T follicular helper cell (primary cell): ENCODE measurements at regions not wholly inside any gene's neighbourhood (a gene's known extent, or its start where the extent isn't known, plus 50 kb on each side); places are given as distances from the start of the nearest gene placed in this dataset.

Experiments used
- DNase-seq: peaks from one replicate; pipeline ENCODE4 v3.0.0-alpha.2; 2020; ENCODE audit warnings: low read depth

DNA sequence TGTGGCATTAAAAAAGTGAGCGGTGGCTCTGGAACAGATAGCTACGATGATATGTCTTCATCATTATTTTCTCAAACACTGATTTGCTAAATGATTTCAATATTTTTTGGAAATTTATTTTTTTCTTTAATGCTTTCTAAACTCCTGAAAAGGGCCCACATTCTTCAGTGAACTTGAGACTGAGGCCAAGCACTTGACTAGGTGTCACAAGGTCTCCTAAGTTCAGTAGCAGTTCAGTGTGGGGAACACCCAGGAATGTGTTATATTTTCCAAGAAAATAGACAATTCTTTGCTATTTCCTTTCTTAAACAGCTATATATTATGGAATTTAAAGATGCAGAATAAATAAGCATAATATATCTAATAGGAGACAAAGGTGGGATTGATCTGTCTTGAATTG is 850.9 kb downstream of the USP25 start:
- DNase-seq: no peak

DNA sequence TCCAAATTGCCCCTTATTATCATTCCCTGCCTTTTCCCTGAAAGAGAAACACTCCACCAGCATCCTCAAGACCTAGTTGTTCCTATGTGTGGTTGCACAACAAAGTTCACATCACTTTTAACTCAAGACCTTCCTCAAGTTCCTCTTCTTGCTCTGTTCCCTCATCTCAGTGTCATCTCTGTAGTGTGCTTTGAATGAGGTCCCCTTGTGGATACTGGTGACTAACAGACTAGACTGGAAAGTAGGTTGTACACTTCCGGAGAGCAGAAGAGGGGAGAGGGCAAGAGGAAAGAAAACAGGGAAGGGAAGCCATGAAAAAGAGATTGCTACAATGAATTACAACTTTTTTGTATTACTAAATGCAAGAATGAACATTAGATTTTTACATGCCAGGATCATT is 853.8 kb downstream of the USP25 start:
- DNase-seq: no peak

DNA sequence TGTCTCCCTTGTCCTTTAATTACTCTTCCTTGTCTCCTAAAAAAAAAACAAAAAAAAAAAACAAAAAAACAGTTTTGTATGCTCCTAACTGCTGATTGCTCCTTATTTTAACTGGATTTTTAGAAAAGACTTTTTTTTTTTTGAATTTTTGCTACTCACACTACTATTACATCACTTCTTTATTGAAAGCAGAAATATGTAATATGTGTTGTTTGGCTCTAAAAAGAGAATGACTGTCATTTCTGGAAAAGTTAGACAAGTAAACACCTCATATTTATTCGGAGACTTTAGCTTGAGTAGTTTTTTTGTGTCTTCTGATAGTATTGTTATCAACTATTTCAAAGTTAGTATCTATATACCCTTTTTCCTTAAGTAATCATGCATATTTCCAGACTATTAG is 855.0 kb downstream of the USP25 start:
- no peak for DNase-seq

DNA sequence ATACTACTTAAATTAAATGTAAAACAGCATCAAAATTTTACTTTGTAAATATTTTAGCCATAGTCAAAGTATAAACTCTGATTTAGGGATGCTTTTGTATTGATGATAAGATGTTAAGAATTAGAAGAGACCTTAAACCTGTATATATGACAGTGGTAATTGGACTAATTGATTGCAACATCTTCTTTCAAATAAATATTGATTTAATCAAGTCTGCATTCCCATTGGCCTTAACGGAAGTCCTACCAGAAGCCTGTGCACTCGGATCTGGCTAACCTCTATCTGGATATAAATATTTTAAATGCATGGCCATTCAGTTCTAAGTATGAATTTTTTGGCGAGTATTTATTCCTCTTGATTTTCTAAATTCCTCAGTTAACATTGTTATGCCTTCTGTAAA is 856.1 kb downstream of the USP25 start:
- no peak for DNase-seq

DNA sequence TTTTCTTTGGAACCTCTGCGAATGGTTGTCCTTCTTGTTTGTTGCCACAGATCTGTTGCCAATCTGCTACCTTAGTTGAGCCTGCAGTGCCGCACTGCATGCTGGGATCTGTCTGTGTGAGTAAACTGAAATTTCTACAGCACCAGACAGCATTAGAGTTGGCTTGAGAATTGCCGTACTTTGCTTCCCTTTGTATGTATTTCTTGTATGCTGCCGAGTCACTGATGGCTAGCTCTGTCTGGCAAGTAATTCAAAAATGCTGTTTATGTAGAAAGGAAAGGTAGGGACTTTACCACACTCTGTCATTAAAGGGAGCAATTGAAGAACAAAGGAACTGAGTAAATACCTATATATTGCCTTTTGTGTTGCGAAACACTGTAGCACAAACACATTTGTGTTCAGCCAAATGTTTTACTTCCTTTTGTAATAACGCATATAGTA is 857.4 kb downstream of the USP25 start:
- DNase-seq: no peak

DNA sequence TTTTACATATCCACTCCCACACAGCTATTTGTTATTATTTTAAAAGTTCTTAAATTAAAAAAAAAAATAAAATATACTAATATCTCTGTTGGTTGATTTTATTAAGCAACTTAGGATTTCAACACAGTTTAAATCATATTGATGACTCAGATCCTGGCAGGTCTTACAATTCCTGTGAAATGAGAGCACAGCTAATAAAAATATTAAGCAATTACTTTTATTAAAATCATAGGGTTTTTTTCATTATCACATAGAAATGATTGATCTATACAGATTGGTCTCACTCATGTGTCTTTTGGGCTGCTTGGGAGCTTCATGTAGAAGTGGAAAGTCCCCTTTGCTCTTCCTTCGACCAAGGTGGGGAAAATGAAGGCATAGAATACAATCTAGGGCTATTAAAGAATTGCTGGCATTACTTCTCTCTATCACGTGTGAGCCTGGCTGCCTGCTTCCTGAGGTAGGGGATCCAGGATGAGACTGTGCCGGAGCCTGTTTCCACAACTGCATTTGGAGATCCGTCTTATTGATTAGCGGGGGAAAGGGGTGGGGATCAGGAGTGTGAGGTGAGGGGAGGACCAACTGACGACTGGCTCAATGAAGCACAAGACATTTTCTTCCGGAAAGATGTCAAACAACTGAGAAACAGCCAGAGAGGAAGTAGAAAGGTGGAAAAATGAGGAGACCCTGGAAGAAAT is 858.0 kb downstream of the USP25 start:
- DNase-seq: no peak

DNA sequence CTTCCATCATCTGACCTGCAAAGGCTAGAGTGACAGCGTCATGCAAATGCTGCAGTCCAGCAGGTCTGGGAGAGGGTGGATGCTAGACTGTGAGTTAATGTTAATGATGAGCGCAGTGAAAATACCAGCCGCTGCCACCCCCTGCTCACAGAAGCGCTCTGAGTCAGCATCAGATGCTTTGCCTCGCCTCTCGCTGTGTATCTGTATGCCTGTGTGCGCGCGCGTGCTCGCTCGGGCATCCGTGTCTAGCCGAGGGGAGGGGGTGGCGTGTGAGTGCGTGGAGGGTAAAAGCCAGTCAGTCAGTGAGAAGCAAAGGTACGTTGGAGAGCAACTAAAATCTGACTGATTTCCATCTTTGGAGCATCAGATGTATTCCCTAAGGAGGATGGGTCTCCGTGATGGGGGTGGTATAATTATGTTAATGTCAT is 858.7 kb downstream of the USP25 start:
- DNase-seq: no peak

DNA sequence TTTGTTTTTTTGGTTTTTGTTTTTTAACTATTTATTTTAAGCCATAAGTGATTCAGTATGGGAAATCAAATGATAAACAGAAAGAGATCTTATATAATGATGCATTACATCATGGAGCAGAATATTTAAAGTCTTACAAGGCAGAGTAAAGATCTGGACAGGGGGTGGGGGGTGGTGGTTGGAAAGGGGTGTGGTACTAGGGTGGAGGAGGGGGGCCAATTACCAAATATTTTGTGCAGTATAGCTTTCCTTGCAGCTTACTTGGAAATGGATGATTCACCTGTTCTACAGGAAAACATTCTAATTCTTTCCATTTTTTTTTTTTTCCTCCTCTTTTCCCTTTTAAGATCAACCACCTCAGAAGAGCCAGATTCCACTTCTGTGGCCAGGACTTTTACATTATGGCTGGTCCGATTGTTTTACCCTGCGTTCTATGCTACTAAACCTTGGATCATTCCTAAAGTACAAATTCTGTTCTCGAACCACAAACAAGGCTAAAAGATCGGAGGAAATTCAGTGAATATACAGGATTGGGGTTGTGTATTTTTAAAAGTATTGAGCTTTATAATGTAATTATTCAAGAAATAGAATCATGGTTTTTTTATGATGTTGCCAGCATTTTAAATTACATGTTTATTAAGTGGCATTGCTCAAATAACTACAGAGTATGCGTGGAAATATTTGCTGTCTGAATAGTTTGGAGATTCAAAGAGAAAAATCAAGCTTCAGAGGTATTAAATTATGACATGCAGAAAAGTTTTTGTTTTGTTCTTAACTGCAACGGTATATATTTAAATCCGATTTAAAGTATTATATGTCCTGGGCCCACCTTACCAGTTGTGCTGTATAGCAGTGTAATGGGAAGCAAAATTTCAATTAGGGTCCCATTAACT is 859.5 kb downstream of the USP25 start:
- no peak for DNase-seq

DNA sequence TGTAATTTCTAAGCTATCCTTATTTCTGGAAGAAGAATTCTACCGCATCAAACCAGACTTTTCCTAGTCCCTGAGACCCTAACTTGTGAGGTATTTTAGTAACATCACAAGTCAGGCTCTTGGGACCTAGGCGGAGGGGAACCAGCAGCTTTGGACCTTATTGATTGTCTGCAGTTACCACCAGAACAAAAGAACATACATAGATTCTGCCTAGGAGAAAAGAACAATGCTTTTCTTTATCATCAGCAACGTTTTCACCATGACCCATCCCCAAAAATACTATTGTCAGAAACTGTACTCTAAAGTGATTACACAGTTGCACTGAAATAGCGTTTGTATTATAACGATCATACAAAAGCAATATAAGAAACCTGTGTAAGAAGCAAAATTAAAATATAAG is 860.4 kb downstream of the USP25 start:
- no peak for DNase-seq

DNA sequence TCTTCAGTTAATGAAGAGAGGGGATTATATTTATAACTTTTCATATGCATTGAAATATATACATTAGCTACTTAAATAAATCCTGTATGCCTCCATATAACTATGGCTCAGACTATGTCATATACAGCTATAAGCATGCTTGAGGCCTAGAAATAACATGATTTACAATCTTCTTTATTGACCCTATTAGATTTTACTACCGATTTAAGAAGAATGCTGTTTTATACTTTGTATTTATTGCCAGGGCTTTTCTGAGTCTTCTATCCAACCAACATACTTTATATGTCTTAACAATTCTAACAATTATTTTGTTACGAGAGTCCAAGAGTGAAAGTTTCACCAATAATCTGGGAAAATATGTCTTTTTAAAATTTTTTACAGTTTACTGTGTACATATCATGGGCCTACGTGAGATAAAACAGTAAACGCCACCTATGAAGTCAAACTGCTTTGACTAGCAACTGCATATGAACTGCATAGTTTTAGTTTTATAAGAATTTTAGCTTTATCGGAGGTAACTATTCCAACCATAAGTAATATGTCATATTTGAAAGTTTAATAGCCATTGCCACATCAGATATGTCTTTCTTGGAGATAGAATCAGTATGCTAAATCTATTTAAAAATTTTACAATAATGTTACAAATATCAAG is 861.0 kb downstream of the USP25 start:
- no peak for DNase-seq

DNA sequence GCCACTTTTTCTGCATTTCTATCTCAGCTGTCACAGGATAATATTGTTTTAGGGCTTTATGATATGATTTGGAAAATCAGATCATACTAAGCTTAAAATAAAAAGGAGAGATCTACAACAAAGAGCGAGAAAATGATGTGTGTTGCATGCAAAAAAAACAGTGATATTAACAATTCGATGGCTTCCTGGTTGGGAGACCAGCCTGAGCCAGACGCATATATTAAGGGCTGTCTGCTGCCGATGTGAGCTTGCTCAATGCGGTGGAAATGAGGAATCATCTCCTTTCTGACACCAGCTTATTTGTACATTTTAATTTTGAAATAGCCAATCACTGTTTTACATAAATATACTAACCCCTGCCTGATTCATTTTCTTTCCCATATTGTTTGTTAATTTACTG is 862.6 kb downstream of the USP25 start:
- no peak for DNase-seq

DNA sequence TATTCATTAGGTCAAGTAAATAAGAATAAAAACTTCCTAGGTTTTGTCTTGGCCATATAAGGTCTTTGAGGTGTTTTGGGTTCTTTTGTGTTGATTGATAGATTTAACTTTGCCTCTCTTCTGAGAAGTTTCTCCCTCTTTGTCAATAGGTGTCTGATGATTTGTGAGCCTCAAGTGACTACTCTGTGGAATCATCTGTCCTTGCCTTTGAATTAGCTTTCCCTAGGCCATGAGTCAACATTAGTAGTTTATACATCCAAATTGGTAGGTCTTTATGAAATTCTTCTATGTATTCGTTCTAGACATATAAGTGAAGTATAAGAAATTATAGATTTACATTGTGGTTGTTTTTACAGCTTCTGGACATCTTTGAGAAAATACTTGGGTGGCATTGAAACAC is 864.4 kb downstream of the USP25 start:
- no peak for DNase-seq

DNA sequence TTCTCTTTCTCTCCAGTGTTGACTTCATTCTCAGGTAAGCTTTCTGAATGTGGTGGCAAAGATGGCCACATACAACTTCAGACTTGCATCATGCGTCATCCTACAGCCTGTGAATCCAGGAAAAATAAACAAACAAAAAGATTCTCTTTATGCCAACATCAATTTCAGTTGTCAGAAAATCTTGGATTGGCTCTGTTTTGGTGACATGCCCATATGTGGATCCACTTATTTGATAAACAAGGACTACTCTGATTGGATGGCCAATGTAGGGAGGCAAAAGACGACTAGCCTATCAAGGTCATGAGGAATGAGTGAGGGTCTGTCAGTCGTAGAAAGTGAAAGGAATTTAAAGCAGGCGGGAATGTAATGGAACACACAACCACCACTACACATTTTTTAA is 866.6 kb downstream of the USP25 start:
- no peak for DNase-seq

DNA sequence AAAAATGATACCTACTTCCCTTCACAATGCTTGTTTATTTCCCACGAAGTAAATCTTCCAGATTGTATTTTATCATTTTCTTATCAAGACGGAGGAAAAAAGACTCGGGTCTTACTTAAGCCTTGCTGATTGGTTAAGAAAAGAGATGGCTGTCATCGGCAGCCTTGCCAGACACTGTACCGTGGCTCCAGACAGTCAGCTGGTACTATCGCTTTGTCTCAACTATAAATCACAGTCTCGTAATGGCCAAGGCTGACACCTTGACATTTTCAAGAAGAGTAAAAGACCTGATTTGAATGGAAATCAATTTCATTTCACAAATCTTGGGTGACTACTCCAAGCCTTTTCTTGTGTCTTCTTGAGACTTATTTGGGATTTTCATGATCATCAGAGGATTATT is 868.0 kb downstream of the USP25 start:
- no peak for DNase-seq

DNA sequence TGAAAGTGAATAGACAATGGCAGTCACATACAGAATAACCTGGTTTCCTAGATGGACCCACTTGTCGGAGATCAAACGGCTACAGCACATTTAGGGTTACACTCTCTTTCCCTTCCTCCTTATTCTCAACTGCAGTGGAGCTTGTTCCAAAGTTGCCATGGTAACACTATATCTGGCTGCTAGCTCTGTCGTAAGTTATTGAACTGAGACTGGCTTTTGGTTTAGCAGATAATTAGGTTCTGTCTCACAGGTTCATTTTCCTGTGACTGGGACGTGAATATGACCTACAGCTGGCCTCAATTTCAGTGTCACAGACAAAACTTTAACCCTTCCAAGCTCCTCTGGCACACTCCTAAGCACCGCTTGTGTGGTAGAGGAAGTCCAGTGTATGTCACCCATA is 875.8 kb downstream of the USP25 start:
- DNase-seq: no peak

DNA sequence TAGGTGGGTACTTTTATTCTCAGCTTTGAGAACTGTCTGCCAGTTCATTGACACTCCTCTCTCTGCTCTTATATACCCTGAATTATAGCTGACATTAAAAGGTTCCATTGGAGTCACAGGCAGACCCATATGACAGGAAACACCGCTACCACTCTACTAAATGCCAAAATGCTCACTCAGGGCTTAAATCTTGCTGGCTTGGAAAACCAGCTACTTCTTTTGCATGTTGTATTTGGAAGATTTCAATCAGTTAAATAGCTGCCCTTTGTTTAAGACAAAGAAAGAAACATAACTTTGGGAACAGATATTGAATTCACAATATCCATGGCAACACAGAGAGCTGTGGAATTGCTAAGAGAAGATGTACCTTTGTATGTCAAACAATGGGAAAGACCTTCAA is 876.5 kb downstream of the USP25 start:
- DNase-seq: no peak

DNA sequence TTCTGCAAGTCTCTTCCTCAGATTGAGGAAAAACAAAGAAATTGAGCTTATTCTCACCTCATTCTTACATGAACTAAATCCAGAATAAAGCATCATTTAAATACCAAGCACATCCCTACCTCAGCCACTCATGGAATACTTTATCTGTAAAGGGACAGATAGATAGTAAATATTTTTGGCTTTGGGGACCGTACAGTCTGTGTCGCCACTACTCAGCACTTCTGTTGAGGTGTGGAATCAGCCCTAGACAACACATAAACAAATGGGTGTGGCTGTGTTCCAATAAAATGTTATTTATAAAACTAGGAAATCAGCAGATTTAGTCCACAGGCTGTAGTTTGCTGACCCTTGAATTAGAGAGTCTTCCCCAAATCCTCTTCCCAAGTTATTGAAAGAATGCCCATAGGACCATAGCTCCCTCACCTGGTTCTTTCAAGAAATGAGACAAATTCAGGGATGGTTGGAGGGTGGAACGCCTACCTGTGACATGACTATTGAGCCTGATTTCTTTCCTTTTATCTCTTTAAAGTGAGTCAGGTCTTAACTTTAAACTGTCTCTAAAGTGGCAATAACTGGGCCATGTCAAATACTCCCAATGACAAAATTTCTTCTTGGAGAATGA is 878.5 kb downstream of the USP25 start:
- no peak for DNase-seq

DNA sequence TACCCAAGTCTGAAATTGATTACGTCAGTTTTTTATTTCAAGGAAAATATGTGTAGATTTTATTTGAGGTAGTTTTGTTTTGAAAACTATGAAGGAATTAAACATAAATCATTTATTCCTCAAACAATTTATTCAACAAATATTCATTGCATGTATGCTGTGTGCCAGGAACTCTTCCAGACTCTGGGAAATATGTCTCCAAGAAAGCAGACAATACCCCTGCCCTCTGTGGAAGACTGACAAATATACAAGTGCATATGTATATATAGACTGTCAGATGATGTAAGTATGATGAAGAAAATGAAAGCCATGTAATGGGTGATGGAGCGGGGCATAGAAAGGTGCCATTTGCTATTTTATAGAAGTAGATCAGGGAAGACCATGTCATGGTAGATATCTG is 889.5 kb downstream of the USP25 start:
- DNase-seq: no peak

DNA sequence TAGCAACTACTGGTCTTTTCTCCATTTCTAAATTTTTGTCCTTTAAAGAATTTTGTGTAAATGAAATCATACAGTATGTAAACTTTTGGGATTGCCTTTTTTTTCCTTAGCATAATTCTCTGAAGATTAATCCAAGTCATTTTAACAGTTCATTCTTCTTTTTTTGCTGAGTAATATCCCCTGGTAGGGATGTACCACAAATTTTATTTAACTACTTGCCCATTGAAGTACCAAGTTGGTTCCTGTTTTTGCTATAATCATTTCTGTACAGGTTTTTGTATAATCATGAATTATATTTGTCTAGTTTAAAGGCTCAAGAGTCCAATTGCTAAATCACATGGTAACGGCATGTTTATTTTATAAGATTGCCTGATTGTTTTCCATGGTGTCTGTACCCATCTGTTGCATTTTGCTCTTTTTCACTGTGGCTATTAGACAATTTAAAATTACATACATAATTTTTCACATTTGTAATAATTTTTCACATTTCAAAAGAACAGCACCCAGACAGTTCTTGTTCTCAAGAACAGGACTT is 891.1 kb downstream of the USP25 start:
- DNase-seq: no peak

DNA sequence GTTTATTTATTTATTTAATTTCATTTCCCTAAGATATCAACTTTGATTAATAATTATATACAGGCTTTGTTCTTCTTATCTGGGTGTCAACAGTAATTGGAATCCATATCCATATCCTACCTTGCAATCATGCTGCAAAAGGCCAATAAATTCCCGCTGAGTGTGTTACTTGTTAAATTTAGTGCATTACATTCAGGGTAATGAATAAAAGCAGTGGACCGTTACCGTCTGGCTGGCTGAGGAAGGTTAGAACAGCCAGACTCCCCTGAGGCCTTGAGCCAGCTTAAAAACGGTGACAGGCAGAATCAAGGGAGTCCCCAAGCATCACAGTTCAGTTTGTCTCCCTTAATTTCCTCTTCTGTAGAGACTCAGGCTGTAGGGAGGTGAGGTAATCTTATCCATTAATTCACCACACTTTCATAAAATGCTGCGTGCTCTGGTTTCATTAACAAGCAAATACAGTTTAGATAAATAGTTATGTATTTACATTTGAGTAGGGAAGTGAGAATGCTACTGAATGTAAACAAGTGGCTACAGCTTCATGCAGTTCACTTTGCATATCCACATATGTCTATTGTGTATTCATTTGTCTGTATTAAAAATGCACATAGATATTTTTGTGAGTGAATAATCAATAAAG is 888.2 kb upstream of the CXADR start:
- no peak for DNase-seq

DNA sequence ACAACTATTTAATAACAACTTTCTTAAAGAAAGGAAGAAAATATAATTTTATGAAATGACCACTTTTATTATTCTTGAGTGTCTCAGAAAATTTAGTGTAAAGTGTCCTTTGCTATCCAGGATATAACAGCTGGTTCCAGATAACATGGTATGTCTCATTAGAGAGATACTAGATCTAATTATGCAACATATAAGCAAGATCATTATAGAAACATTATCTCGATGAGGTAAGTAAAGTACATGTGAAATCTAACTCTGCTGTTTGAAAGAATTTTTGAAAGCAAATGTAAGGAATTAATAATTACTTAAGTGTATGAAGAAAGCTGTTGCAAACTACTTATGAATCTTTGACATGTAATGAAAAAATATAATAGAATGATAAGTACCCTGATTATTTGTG is 887.4 kb upstream of the CXADR start:
- DNase-seq: no peak
